Epidermal melanocyte (primary cell): ENCODE measurements at regions not wholly inside any gene's neighbourhood (a gene's known extent, or its start where the extent isn't known, plus 50 kb on each side); places are given as distances from the start of the nearest gene placed in this dataset.

Source experiments
- DNase-seq: peaks from one replicate; pipeline ENCODE4 v3.0.0; 2011; ENCODE audit warnings: low spot score; ENCODE audit not compliant: insufficient read length

DNA sequence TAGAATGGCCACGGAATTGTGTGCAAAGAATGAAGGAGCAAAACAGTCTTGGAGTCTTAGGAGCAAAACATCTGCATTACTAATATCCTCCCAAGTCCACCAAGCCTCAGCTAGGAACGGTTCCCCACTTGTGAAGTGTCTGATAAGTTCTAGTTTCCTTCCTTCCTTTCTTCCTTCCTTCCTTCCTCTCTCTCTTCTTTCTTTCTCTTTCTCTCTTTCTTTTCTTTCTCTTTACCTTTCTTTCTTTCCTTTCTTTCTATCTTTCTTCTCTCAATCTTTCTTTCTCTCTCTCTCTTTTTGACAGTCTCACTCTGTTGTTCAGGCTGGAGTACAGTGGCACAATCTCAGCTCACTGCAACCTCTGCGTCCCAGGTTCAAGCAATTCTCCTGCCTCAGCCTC, 160.8 kb downstream of the FOXL1 start:
- DNase-seq = no peak

DNA sequence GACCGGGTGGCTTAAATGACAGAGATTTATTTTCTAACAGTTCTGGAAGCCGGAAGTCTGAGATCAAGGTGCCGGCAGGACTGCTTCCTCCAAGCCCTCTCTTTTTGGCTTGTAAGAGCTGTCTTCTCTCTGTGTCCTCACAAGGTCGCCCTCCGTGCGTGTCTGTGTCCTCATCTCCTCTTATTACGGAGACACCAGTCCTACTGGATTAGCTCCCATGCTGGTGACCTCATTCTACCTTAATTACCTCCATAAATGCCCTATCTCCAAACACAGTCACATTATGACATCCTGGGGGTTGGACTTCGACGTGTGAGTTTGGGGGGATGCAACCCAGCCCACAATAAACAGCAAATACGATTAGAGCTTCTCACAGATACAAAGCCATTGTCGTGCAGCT, 161.5 kb downstream of the FOXL1 start:
- no peak for DNase-seq

DNA sequence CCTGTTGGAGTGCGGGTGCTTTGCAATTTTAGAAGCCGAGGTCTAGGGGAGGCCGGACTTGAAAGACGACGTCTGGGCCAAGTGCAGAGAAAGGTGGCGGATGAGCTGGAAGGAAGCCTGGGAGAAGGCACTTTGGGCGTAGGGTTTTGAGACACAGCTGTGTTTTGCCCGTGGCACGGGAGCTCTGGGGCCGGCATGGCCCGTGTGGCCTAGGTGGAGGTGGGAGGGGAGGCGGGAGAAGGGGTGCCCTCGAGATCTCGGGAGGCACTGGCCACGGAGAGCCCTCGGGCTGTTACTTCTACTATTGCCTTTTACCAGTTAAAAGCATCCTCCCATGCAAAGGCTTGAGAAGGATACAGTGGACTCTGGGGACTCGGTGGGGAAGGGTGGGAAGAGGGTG, 161.9 kb downstream of the FOXL1 start:
- DNase-seq = no peak

DNA sequence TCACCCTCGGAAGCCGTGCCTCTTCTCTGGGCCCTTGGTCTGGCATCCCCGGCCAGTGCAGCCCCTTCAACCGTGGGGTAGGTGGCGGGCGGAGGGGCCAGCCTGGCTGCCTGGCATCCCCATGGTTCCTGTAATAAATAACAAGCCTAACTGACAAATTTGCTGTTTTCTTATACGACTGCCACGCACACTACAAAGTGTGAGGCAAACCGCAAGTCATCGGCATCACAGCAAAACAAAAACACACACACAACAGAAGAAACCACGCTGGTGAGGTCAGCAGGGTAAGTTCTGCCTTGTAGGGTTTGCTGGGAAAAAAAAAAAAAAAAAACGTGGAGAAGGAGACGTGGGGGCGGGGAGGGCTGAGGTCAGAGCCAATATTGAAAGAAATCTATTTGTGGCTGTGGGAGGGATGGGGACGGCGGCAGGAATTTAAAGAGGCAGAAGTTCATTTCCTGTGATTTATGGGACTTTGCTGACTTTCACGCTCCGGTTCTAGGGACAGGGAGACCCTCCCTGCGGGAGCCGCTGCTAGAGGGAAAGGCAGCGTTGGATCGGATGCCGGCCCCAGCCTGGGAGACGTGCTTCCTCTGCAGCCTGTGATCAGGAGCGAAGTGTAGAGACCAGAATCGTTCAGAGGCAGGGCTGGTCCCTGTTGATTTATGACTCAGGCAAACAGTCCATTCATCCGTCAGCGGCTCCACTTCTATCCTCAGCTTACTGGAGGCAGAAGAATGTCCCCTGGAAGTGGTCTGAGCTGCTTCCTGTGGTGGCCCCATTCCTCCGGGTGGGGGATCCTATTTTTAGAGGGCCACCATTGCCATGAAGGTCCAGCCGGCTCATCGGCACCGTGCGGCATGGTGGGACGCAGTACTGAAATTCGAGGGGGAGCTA, 162.8 kb downstream of the FOXL1 start:
- peak; percentile 68 for DNase-seq

DNA sequence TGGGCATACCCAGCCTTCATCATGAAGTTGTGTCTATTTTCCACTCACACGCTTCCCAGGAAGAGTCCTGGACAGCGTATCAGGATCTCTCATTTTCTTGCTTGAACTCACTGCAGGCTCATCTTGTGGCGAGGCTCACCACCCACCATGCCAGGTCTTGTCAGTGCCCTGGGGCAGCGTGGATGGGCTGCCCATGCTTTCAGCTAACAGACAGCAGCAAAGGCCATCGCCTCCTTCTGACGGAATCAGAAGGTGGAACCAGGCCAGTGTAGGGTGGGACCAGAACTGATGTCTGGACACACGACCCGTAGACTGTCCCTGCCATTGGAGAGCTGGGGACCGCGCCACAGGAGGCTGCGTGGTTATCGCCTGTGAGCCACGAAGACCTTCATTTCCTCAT, 169.4 kb downstream of the FOXL1 start:
- DNase-seq = no peak

DNA sequence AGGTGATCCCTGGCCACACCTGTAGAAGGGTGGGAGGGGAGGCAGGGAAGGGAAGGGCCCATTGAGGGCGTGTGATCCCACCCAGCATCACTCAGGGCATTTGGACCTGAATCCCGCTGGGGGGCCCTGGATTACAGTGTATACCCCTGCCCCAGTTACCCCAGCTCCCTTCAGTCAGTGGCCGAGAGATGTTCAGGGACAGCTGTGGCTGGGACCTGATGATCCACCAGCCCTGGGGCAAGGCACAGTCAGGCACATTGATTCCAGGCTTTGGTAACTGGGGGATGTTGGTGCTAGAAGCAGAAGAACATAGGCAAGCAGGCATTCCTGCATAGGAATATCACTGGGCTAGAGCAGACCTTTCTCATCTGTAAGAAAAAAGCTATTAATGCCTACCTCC, 170.3 kb downstream of the FOXL1 start:
- DNase-seq = no peak

DNA sequence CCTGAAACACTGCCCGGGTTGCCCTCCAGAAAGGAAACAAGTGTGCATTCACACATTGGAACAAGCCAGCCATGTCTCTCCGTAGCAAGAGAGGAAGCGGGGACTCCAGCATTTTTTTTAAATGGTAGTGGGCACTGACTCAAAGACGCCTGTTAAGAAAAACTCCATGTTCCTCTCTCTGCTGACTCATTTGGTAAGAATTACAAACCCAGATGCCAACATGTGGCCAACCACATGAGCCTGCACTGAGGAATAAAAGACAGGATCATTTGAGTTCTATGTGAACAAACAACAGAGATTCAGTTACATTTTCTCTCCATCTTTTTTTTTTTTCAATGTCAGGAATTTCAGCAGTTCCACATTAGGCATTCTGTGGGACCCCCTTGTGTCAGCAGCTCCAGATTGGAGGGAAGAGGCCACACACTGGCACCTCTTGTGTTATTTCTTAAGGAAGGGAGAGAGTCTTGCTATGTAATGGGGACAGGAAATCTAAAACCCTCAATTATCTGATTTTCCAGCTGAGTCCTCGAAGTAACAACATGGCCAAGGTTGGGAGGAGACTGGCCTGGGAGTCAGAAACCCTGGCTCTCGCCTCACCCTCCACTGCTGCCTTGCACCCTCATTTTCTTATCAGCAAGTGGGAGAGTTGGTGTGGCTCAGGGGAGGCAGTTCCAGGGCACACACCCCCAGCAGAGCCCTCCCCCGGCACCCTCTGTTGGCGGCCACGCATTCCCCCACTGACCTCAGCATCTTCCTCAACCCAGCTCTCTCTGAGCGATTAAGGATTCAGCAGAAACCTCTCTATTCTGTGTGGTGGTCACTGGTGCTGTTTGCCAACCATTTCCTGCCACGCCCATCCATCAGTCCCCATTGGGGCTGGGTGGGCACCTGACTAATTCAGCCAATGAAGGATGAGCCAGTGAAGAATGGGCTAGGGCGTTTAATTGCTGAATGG, 173.0 kb downstream of the FOXL1 start:
- DNase-seq = peak; percentile 68

DNA sequence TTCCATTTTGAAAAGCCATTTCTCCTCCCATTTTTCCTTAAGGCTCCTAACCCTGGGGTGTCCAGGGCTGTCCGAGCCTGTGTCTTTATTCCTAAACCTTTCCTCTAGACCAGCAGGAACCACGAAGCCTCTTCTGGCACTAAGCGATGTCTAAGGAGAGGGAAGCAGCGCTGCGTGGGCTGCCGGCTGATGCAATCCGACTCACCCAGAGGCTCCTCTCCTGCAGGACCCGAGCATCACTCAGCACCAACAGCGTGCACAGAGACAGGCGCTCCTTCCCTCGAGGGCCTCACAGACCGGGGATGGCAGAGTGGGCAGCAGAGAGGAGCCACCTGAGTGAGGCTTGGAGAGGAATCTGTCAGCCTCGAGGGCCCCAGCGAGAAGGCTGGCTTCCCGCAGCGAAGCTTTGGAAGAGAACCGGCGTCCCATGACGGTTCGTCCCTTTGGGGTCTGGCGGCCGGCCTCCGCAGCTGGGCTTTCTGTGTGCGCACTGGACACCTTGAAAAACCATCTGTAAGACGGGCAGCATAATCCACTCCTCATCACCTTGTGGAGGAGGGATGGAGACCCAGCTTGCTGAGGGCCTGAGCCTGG, 174.3 kb downstream of the FOXL1 start:
- no peak for DNase-seq

DNA sequence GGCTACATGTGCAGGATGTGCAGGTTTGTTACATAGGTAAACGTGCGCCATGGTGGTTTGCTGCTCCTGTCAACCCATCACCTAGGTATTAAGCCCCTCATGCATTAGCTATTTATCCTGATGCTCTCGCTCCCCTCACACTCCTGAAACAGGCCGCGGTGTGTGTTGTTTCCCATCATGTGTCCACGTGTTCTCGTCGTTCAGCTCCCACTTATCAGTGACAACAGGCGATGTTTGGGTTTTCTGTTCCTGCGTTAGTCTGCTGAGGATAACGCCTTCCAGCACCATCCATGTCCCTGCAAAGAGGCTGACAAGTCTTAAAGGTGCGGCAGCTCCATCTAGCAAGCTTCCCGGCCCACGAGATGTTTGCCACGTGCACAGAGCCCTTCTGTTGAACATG, 175.1 kb downstream of the FOXL1 start:
- DNase-seq = no peak

DNA sequence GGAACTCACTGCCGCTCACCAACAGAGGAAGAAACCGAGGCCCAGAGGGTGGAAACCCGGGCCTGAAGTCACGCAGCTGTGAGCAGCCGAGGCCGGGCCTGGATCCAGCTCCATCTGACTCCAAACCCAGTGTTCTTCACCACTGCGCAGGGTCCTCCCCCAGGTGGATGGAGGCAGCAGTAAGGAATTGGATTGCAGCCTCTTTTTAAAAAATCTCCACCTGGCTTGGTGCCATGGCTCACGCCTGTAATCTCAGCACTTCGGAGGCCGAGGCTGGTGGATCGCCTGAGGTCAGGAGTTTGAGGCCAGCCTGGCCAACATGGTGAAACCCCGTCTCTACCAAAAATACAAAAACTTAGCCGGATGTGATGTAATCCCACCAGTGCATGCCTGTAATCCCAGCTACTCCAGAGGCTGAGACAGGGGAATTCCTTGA, 177.2 kb downstream of the FOXL1 start:
- no peak for DNase-seq

DNA sequence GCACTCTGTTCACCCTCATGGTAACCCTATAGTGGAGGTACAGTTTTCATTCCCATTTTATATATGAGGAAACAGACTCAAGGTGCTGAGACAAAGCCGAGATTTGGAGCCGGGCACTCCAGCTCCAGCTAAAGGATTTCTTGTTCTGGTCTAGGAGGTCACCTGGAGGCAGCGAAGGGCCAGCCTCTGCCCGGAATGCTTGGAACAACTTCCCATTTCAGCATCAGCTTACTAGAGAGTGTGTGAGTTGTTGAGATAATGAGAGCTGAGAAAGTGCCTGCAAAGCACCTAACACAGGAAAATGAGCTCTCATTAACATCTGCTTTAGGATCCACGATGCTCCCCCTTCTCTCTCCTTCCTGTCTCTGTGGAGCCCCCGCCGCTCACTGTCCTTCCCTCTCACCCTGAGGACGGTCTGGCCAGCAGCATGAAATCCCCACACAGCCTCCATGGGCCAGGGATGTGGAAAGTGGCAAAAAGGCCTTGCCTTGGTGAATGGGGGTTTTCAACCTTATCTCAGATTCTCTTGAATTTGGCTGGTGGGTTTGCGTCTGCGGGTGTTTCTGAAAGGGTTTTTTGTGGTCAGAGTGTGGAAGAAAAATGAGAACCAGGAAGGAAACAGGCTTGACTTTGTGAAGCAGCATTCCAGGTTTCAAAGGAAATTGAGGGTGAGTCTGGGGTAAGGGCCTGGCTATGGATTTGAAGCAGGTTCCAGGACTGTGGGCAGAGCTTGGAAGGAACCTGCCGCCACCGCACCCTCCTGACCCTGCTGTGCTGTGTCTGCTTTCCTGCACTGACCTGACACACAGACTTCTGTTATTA, 178.7 kb downstream of the FOXL1 start:
- no peak for DNase-seq

DNA sequence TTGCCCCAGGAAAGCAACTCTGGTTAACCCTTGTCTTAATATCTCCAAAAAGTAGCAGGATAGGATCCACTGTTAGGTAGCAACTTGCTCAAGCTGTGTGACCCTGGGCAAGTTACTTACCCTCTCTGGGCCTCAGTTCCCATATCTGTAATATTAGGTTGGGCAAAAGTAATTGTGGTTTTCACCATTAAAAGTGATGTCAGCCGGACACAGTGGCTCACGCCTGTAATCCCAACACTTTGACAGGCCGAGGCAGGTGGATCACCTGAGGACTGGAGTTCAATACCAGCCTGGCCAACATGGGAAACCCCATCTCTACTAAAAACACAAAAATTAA, 179.3 kb downstream of the FOXL1 start:
- DNase-seq = no peak

DNA sequence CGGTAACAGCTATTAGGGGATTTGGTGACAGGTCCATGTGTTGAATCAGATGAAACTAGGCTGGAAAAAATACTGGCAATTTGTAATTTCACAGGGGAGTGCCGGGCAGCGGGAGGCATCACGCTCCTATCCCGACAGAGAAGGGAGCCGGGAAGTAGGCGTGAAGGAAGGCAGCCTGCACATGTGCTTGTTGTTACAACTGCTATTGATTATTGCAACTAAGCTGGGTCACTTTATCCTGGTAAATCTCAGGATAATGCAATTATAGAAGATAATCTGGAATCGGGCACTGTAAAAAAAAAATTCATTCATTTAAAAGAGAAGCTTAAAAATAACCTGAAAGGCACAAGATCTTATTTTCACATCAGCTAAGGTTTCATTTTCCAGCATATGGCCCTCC, 180.6 kb downstream of the FOXL1 start:
- no peak for DNase-seq

DNA sequence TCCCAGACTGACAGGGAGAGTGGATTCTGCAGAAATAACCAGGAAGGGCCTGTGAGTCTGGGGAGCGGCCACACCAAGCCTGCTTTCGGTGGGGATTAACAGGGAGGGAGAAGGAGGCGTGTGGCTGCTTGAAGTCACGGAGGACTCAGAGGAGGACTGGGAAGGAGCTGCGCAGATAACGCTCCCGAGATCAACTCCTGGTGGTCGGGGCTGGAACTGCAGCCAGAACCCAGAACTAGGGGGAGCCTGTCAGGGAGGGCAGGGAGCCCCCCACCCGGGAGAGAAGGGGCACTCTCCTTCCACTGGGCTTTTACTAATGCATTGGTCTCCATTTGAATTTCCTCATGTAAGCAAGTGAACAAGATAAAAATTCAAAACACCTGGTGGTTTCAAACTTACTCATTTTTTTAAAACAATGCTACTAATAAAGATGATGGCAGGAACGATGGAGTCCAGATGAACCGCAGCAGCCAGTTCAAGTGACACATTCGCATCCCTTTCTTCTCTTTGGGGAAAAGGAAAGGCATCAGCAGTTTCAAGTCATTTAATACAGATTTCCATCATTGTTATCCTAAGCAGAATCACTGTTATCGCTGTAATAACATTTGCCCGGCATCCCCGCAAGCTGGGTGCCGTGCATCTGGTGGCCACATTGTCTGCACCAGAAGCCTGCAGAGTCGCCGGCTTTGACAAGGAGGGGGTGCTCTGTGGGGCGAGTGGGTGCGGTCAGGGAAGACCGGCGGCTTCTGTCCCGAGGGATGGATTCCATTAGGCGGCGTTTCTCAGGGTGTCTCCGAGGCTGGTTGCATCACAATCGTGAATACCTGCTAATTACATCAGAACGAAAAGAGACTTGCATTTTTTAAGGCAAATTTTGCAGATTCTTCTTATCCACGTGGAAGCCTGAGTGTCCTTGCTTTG, 183.0 kb downstream of the FOXL1 start:
- DNase-seq = no peak

DNA sequence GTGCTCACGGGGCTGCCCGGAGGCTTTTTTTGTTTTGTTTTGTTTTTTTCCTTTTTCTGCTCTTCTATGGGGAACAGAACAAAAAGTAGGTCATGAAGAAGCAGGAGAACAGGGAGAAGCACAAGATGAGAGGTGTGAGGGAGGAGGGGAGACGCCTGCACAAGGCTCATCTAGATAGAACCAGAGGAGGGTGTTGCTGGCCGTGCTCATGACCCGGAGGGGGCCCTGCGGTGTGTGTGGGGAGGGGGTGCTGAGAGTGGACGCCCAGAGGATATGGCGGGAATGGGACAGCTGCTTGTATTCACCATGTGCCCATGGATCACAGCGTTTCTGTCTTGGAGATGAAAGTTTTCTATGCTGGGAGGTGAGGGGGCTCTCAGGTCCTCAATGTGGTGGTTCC, 183.7 kb downstream of the FOXL1 start:
- DNase-seq = no peak

DNA sequence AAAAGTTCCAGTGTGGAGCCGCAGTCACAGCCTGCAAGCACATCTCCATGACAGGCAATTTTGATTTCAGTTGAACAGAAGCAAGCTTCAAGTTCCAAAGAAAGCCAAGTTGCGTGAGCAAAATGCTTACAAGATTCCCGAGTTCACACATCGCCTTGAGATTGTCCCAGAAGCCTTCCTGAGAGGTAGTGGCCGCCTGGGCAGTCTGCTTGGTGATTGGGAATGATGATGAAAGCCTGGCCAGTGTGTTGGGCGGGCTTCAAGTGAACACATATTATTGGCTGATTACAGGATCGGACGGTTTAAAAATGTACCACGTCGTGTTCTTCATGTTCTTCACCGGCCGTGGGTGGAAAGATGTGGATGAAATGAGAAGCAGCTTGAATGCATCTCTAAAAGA, 185.5 kb downstream of the FOXL1 start:
- no peak for DNase-seq

DNA sequence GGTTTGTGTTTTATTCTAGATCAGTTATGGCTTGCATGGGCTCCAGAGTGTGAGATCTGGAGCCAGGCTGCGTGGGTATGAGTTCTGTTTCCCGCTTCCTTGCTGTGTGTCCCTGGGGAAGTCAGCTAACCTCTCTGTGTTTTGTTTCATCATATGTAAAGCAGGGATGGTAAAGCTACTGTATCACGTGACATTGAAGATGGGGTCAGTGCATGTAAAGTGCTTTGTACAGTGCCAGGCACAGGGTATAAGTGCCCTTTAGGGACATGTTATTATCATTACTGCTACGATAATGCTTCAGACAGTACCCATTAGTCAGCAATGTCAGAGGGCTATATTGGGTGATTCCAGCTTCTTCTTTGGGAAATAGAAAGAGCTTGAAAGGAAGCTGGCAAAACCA, 186.2 kb downstream of the FOXL1 start:
- DNase-seq = no peak

DNA sequence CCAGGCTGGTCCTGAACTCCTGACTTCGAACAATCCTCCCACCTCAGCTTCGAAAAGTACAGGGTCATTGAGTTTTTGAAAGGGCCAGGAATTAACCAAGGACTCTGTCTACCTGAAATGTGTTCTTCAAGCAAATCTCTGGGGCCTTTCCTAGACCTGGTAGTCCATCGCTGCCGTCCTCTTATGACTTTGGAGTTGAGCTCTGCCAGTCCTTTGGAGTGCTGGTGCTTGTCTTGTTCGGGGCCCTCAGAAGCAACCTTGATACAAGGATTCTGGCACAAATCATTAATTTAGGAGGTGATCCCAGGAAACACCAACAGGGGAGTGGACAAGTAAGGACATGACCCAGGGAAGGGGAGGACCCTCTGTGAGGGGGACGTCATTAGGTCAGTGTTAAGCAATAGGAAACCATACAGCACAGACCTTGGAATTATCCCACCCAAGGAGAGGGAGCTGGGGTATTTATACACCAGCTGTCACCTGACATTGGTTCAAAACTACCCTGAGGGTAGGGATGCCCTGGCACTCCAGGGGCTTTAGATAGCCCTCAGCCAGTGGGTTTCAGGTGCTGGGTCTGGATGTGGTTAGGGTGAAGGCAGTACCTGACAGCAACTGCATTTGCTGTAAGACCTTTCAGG, 187.2 kb downstream of the FOXL1 start:
- no peak for DNase-seq

DNA sequence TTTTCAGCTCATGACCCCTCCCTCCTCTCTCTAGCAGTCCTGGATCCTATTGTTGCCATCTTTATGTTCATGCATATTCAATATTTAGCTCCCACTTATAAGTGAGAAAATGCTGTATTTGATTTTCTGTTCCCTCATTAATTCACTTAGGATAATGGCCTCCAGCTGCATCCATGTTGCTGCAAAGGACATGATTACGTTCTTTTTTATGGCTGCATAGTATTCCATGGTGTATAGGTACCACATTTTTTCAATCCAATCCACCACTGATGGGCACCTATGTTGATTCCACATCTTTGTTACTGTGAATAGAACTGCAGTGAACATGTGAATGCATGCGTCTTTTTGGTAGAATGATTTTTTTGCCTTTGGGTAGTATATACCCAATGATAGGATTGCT, 188.4 kb downstream of the FOXL1 start:
- DNase-seq = no peak
